HEK293T (cell line): ENCODE measurements at regions not wholly inside any gene's neighbourhood (a gene's known extent, or its start where the extent isn't known, plus 50 kb on each side); places are given as distances from the start of the nearest gene placed in this dataset.

Experiments used
- CTCF ChIA-PET: fragments of 350-600 bp; formaldehyde crosslinking; extraction: SDS; loops from one replicate; lab custom pipeline; 2021; ENCODE audit warnings: antibody characterized with exemption, inconsistent platforms; lab: Yijun Ruan, JAX
- POLR2A ChIA-PET: fragments of 350-600 bp; formaldehyde crosslinking; extraction: SDS; loops from one replicate; lab custom pipeline; 2020; ENCODE audit warnings: antibody characterized with exemption, inconsistent platforms; lab: Yijun Ruan, JAX
- DNase-seq: peaks from one replicate; pipeline ENCODE4 v3.0.0; 2012; ENCODE audit warnings: mixed read lengths; ENCODE audit errors: extremely low spot score
- ARNT ChIP-seq: fragments of 450-650 bp; IDR thresholded peaks from 2 replicates; pipeline ENCODE4 v1.6.1; 2017; ENCODE audit warnings: mild to moderate bottlenecking
- BHLHE40 ChIP-seq: fragments of 450-650 bp; IDR thresholded peaks from 2 replicates; pipeline ENCODE4 v1.6.1; 2016; ENCODE audit warnings: mild to moderate bottlenecking, moderate library complexity, borderline replicate concordance
- ELF4 ChIP-seq: fragments of 450-650 bp; IDR thresholded peaks from 2 replicates; pipeline ENCODE4 v1.6.1; 2017; ENCODE audit warnings: antibody characterized with exemption
- FOXA1 ChIP-seq: fragments of 450-650 bp; IDR thresholded peaks from 2 replicates; pipeline ENCODE4 v1.6.1; 2016; ENCODE audit warnings: mild to moderate bottlenecking
- FOXK2 ChIP-seq: fragments of 450-650 bp; IDR thresholded peaks from 2 replicates; pipeline ENCODE4 v1.6.1; 2016; ENCODE audit warnings: mild to moderate bottlenecking
- HDGF ChIP-seq: fragments of 450-650 bp; IDR thresholded peaks from 2 replicates; pipeline ENCODE4 v1.6.1; 2017; ENCODE audit warnings: antibody characterized with exemption, borderline replicate concordance
- LEF1 ChIP-seq: fragments of 450-650 bp; IDR thresholded peaks from 2 replicates; pipeline ENCODE4 v1.6.1; 2017; ENCODE audit warnings: mild to moderate bottlenecking, borderline replicate concordance
- PKNOX1 ChIP-seq: fragments of 450-650 bp; IDR thresholded peaks from 2 replicates; pipeline ENCODE4 v1.6.1; 2016
- SP1 ChIP-seq: fragments of 450-650 bp; IDR thresholded peaks from 2 replicates; pipeline ENCODE4 v1.6.1; 2017
- SUZ12 ChIP-seq: fragments of 450-650 bp; IDR thresholded peaks from 2 replicates; pipeline ENCODE4 v1.6.1; 2016; ENCODE audit warnings: mild to moderate bottlenecking
- TARDBP ChIP-seq: fragments of 450-650 bp; IDR thresholded peaks from 2 replicates; pipeline ENCODE4 v1.6.1; 2016
- ZNF384 ChIP-seq: fragments of 450-650 bp; IDR thresholded peaks from 2 replicates; pipeline ENCODE4 v1.6.1; 2016

DNA sequence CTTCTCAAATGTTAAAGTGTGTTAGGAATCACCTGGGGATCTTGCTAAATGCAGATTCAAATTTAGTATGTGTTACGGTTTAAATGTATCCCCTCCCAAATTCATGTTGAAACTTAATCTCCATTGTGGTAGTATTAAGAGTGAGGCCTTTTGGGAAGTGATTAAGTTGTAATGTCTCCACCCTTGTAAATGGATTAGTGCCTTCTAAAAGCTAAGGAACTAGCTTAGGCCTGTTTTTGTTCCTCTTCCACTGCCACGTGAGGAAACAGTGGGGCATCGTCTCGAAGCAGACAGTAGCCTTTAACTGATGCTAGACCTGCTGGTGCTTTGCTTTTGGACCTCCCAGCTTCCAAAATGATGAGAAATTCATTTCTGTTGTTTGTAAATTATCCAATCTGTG, 52.3 kb upstream of the SEMA3D start:
- ChIA-PET CTCF (no interaction called here), POLR2A (no interaction called here)
- no peak for TF ChIP-seq SUZ12
- no peak for TF ChIP-seq TARDBP
- TF ChIP-seq ELF4, result no peak
- no peak for TF ChIP-seq SP1
- no peak for TF ChIP-seq ARNT
- no peak for TF ChIP-seq PKNOX1
- TF ChIP-seq LEF1, result no peak
- no peak for TF ChIP-seq ZNF384
- TF ChIP-seq BHLHE40, result no peak
- TF ChIP-seq FOXK2, result no peak
- no peak for TF ChIP-seq HDGF
- no peak for DNase-seq

- TF ChIP-seq FOXA1 (no peak), ELF4 (no peak), LEF1 (no peak), TARDBP (no peak), BHLHE40 (no peak), HDGF (no peak), FOXK2 (no peak), ZNF384 (no peak), SP1 (no peak)
- DNase-seq, result no peak
- CTCF ChIA-PET, result no interaction called here
- POLR2A ChIA-PET, result no interaction called here
Measured at GRCh38 chr7:85237721-85238120, 50.9 kb upstream of the SEMA3D start.
